ENCODE measurements at regions not wholly inside any gene's neighbourhood (a gene's known extent, or its start where the extent isn't known, plus 50 kb on each side); places are given as distances from the start of the nearest gene placed in this dataset.

GRCh38 chr7:26549281-26549944, 257.8 kb downstream of the SNX10 start:
- TF ChIP-seq PURB (CRISPR knock-in tag; IDR thresholded peaks at IDR 0.05; ENCODE audit: low read depth), result no peak
- no peak for TF ChIP-seq RBBP5 (IDR thresholded peaks at IDR 0.05; ENCODE audit: borderline replicate concordance, insufficient read depth, low read length, poor library complexity, severe bottlenecking)
- no peak for TF ChIP-seq MEF2A (IDR thresholded peaks at IDR 0.05; ENCODE audit: control insufficient read depth, low read depth, low read length)
- no peak for TF ChIP-seq KAT8 (IDR thresholded peaks at IDR 0.05; ENCODE audit: low read depth)
- TF ChIP-seq ZNF24 (IDR thresholded peaks at IDR 0.05), result no peak
- TF ChIP-seq PHF20 (IDR thresholded peaks at IDR 0.05; ENCODE audit: partially characterized antibody), result no peak

All from K562 (cell line).